AG09319 (cell line): ENCODE measurements at regions not wholly inside any gene's neighbourhood (a gene's known extent, or its start where the extent isn't known, plus 50 kb on each side); places are given as distances from the start of the nearest gene placed in this dataset.

Source experiments
- DNase-seq: peaks from one replicate; pipeline ENCODE4 v3.0.0-alpha.2; 2010; ENCODE audit warnings: low read depth; ENCODE audit errors: extremely low read depth
- TF ChIP-seq, protein P1 (sequence below): IDR thresholded peaks from 2 replicates; pipeline ENCODE4 v1.5.1; 2011; ENCODE audit warnings: low read depth, mild to moderate bottlenecking, inconsistent platforms, low read length, moderate library complexity

DNA sequence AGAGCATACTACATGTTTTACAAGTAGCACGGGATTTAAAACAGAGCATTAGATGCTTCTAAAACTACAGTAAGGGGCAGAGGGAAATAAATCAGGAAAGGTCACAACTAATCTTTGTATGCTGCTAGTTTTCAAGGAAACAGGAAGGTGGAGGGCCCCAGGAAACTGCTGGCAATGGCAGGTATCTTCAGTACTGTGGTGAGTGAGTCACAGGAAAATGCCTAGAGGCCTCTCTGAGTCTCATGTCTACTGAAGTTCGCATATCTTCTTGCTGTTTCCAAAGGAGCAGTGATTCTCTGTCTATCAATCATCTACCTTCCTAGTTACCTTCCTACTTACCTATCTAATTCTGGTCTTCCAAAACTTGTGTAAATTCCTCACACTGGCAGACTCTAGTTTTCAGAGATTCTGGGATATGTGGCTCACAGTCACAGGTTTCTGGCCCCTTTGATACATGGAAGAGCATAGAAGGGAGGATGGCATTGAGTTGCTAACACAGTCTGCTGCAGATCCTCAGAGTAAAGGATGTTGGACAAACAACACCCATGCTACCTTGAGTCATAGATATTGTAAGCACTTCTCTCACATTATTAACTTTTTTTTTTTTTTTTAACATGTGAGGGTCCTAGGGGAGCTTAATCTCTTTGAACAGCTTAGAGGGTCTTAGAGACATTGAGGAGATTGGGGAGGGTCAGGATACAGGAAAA is 58.8 kb upstream of the SYN3 start:
- no peak for DNase-seq

DNA sequence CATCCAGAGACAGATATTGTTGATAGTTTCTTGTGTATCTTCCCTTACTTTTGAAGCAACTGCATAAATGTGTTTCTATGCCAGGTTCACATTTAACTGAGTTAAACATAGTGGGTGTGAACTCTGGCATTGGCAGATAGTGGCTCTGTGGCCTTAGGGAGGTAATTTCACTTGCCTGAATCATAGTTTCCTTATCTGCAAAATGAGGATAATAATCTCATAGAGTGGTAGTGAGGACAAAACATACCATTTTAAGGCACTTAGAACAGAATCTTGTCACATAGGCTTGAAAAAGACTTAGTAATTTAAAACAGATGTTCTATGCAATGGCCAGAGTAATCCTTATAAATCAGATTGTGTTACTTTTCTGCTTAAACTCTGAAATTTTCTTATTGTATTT is 56.4 kb upstream of the SYN3 start:
- DNase-seq: no peak
- TF ChIP-seq, protein P1, sequence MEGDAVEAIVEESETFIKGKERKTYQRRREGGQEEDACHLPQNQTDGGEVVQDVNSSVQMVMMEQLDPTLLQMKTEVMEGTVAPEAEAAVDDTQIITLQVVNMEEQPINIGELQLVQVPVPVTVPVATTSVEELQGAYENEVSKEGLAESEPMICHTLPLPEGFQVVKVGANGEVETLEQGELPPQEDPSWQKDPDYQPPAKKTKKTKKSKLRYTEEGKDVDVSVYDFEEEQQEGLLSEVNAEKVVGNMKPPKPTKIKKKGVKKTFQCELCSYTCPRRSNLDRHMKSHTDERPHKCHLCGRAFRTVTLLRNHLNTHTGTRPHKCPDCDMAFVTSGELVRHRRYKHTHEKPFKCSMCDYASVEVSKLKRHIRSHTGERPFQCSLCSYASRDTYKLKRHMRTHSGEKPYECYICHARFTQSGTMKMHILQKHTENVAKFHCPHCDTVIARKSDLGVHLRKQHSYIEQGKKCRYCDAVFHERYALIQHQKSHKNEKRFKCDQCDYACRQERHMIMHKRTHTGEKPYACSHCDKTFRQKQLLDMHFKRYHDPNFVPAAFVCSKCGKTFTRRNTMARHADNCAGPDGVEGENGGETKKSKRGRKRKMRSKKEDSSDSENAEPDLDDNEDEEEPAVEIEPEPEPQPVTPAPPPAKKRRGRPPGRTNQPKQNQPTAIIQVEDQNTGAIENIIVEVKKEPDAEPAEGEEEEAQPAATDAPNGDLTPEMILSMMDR: no peak

More for the DNA sequence above, 58.8 kb upstream of the SYN3 start:
- TF ChIP-seq, protein P1: no peak

DNA sequence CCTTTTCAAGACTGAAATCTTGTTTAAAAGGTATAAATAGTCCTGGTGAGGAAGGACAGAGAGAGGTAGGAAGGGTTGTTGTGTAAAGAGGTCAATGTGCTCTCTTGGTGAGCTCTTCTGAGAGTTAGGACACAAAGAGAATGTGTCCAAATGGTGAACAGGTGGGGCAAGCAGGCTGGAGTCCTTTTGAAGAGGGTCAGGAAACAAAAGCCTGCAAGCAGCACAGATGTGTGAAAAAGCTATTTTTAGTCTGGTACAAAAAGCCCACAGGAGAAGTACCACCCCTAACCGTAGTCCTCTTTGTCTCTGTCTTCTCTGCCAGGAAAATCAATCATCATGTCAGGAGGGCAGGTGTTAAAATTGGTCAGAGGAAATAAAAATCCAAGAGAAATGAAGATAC is 54.4 kb upstream of the SYN3 start:
- TF ChIP-seq, protein P1: no peak
- DNase-seq: no peak

DNA sequence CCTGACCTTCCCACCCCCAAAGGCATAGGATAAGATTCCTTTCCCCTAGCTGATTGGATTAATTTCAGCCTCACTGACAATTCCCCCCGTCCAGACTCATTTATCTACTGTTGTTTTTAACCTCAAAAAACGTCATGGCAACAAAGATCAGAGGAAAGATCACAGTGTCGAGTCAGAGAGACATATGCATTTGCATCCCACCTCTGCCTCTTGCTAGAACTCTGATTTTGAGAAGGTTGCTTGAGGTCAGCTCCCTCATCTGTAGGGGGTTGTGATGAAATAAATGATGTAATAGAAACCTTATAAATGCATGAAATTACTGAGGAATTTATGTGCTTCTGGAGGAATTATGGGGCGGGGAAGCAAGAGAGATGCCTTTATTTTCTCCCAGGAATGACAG is 53.3 kb upstream of the SYN3 start:
- no peak for DNase-seq
- TF ChIP-seq, protein P1: no peak

DNA sequence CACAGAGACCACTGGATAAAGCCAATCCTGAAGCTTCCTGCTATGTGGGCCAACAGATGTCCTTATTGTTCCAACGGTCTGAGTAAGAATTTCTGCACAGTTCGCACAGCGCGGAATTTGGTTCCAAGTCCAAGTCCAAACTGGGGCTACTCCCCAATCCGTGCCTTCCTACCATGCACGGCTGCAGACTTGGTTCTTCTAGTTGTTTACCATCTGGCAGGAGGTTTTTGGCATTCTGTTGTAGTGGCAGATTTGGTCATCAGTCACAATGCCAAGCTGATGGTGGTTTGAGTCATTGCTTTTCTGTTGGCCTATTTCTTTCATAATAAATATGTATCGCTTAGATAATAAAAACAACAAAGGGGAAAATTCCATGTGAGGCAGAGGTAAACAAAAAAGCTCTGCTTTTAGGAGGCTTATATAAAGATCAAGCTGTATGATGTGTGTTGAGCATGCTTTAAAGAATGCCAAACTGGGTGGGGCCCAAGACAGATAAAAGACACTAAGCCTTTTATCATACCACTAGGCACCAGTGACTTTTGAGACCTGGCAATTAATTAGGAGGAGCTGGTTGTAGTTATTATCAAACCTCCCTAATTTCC is 52.5 kb upstream of the SYN3 start:
- no peak for DNase-seq
- TF ChIP-seq, protein P1: no peak

DNA sequence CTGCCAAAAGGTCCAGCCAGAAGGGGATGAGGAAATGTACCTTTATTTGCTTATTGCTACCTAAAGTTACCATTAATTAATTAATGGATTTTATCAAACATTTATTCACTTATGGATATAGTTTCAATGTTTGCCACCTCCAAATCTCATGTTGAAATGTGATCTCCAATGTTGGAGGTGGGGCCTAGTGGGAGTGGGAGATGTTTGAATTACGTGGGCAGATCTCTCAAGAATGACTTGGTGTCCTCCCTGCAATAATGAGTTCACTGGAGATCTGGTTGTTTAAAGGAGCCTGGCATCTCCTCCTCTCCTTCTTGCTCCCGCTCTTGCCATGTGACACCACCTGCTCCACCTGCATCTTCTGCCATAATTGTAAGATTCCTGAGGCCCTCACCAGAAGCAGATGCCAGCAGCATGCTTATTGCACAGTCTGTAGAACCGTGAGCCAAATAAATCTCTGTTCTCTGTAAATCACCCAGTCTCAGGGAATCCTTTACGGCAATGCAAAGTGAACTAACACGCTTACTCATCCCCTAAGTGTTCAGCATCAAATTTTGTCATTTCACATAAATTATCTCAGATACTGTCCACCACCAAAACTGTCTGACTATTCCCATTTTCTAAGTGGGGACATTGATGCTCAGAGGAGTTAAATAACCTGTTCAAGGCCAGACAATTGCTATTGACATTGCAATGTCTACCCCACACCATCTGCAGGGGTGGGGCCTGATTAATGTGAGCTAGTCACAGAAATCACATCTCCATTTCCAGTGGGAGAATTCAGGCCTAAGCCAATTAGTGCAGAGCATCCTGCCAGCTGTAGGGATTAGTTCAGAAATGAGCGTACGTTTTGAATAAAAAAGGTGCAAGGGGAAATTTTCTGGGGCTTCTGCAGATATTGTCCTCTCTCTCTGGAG is 51.6 kb upstream of the SYN3 start:
- TF ChIP-seq, protein P1: no peak
- no peak for DNase-seq

DNA sequence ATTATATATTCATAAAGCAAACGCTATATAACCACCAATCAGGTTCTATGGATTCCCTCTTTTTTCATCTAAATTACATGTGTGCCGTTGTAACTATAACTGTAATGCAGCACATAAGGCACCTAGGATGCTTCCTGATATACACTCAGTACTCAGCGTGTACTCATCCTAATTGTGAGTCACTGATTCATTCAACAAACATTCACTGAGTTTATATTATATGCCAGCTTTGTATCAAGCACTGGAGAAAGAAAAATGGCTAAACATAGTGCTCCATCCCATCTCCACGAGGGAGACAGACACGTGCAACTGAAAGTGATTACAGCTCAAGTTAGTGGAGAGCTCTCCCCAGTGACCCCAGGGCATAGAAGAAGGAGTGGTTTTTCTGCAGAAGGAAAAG is 49.9 kb upstream of the SYN3 start:
- no peak for DNase-seq
- TF ChIP-seq, protein P1: no peak
